ENCODE measurements at regions not wholly inside any gene's neighbourhood (a gene's known extent, or its start where the extent isn't known, plus 50 kb on each side); places are given as distances from the start of the nearest gene placed in this dataset.

- H3K9ac ChIP-seq (ENCODE audit: low read length): no peak overlapping the region
- no peaks in the 10 kb centered on the region for H3K9me3 ChIP-seq (ENCODE audit: low read length)
- no peaks in the 10 kb centered on the region for H3F3A ChIP-seq (ENCODE audit: insufficient read depth, low read length, poor library complexity, severe bottlenecking)
- TF ChIP-seq EP300 (conservative IDR thresholded peaks at IDR 0.05; ENCODE audit: poor library complexity, severe bottlenecking) (no peak), EZH2 (IDR thresholded peaks at IDR 0.05; ENCODE audit: borderline replicate concordance, insufficient read depth, low read length, poor library complexity, severe bottlenecking) (no peak), POLR2AphosphoS5 (IDR thresholded peaks at IDR 0.05) (no peak), TAF1 (IDR thresholded peaks at IDR 0.05; ENCODE audit: low read depth) (no peak)
- H4K20me1 ChIP-seq (ENCODE audit: insufficient read depth): no peaks in the 10 kb centered on the region
- no peak overlapping the region for H3K4me2 ChIP-seq (ENCODE audit: low read length)
- H3K36me3 ChIP-seq (ENCODE audit: insufficient read depth, low read length): no peaks in the 10 kb centered on the region
- H3K27ac ChIP-seq (ENCODE audit: low read length): no peak overlapping the region
- no peaks in the 10 kb centered on the region for H3K79me2 ChIP-seq (replicated peaks; ENCODE audit: insufficient read depth, low read length)
- no peak overlapping the region for H2AFZ ChIP-seq (ENCODE audit: low read depth, low read length)
- H3K4me3 ChIP-seq (ENCODE audit: low read length): no peak overlapping the region
- H3K9me2 ChIP-seq (ENCODE audit: insufficient read depth, low read length): no peaks in the 10 kb centered on the region
- no peaks in the 10 kb centered on the region for H3K27me3 ChIP-seq (ENCODE audit: insufficient read depth, low read depth, low read length)
Measured at GRCh38 chr3:147675761-147676160, 266.6 kb downstream of the ZIC1 start.

- no peaks in the 10 kb centered on the region for H3F3A ChIP-seq (ENCODE audit: insufficient read depth, low read length, poor library complexity, severe bottlenecking)
- H2AFZ ChIP-seq (ENCODE audit: low read depth, low read length): no peak overlapping the region
- peak; percentile 52 for TF ChIP-seq POLR2AphosphoS5 (IDR thresholded peaks at IDR 0.05)
- peak; percentile 48 for TF ChIP-seq EP300 (conservative IDR thresholded peaks at IDR 0.05; ENCODE audit: poor library complexity, severe bottlenecking)
- TF ChIP-seq SMC3 (conservative IDR thresholded peaks at IDR 0.05; ENCODE audit: poor library complexity): no peak
Measured at GRCh38 chr3:147680837-147681483, 271.8 kb downstream of the ZIC1 start.

DNA sequence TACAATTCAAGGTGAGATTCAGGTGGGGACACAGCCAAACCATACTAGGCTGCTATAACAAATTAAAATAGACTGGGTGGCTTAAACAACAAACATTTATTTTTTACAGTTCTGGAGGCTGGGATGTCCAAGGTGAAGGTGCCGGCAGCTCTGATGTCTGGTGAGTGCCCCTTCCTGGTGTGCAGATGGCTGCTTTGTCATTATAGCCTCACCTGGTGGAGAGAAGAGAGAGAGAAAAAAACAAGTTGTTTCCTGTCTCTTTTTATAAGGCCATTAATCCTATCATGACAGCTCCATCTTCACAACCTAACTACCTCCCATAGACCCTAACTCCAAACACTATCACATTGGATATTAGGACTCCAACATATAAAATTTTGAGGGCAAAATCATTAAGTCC, 279.7 kb downstream of the ZIC1 start:
- no peaks in the 10 kb centered on the region for H3F3A ChIP-seq (ENCODE audit: insufficient read depth, low read length, poor library complexity, severe bottlenecking)
- H3K9ac ChIP-seq (ENCODE audit: low read length): no peak overlapping the region
- H3K9me3 ChIP-seq (ENCODE audit: low read length): no peaks in the 10 kb centered on the region
- no peak overlapping the region for H3K4me2 ChIP-seq (ENCODE audit: low read length)
- H3K36me3 ChIP-seq (ENCODE audit: insufficient read depth, low read length): no peaks in the 10 kb centered on the region
- no peaks in the 10 kb centered on the region for H4K20me1 ChIP-seq (ENCODE audit: insufficient read depth)
- no peak overlapping the region for H2AFZ ChIP-seq (ENCODE audit: low read depth, low read length)
- no peaks in the 10 kb centered on the region for H3K9me2 ChIP-seq (ENCODE audit: insufficient read depth, low read length)
- no peak for TF ChIP-seq EZH2 (IDR thresholded peaks at IDR 0.05; ENCODE audit: borderline replicate concordance, insufficient read depth, low read length, poor library complexity, severe bottlenecking)
- no peaks in the 10 kb centered on the region for H3K27me3 ChIP-seq (ENCODE audit: insufficient read depth, low read depth, low read length)
- H3K79me2 ChIP-seq (replicated peaks; ENCODE audit: insufficient read depth, low read length): no peaks in the 10 kb centered on the region
- H3K27ac ChIP-seq (ENCODE audit: low read length): no peak overlapping the region
- no peak overlapping the region for H3K4me3 ChIP-seq (ENCODE audit: low read length)

More at GRCh38 chr3:147680837-147681483, 271.8 kb downstream of the ZIC1 start:
- peak overlapping the region; percentile 32 for H3K9ac ChIP-seq (ENCODE audit: low read length)
- H3K9me2 ChIP-seq (ENCODE audit: insufficient read depth, low read length): no peaks in the 10 kb centered on the region
- H3K27ac ChIP-seq (ENCODE audit: low read length): no peak overlapping the region
- H3K4me2 ChIP-seq (ENCODE audit: low read length): no peak overlapping the region
- H3K79me2 ChIP-seq (replicated peaks; ENCODE audit: insufficient read depth, low read length): no peaks in the 10 kb centered on the region
- H4K20me1 ChIP-seq (ENCODE audit: insufficient read depth): no peaks in the 10 kb centered on the region
- peak overlapping the region; percentile 15 for H3K4me3 ChIP-seq (ENCODE audit: low read length)
- H3K27me3 ChIP-seq (ENCODE audit: insufficient read depth, low read depth, low read length): no peaks in the 10 kb centered on the region
- no peaks in the 10 kb centered on the region for H3K36me3 ChIP-seq (ENCODE audit: insufficient read depth, low read length)
- no peaks in the 10 kb centered on the region for H3K9me3 ChIP-seq (ENCODE audit: low read length)

GRCh38 chr3:147699175-147699838, 290.1 kb downstream of the ZIC1 start:
- Histone ChIP-seq H3K9me3 (ENCODE audit: low read length) (no peaks in the 10 kb centered on the region), H4K20me1 (ENCODE audit: insufficient read depth) (no peaks in the 10 kb centered on the region), H3F3A (ENCODE audit: insufficient read depth, low read length, poor library complexity, severe bottlenecking) (no peaks in the 10 kb centered on the region), H3K27me3 (ENCODE audit: insufficient read depth, low read depth, low read length) (no peaks in the 10 kb centered on the region), H3K4me3 (ENCODE audit: low read length) (no peak overlapping the region), H3K36me3 (ENCODE audit: insufficient read depth, low read length) (no peaks in the 10 kb centered on the region), H3K9ac (ENCODE audit: low read length) (no peak overlapping the region), H3K9me2 (ENCODE audit: insufficient read depth, low read length) (no peaks in the 10 kb centered on the region), H2AFZ (ENCODE audit: low read depth, low read length) (no peak overlapping the region), H3K79me2 (replicated peaks; ENCODE audit: insufficient read depth, low read length) (no peaks in the 10 kb centered on the region), H3K27ac (ENCODE audit: low read length) (no peak overlapping the region), H3K4me2 (ENCODE audit: low read length) (no peak overlapping the region)
- peak; percentile 19 for TF ChIP-seq EP300 (conservative IDR thresholded peaks at IDR 0.05; ENCODE audit: poor library complexity, severe bottlenecking)
- TF ChIP-seq, protein P1, sequence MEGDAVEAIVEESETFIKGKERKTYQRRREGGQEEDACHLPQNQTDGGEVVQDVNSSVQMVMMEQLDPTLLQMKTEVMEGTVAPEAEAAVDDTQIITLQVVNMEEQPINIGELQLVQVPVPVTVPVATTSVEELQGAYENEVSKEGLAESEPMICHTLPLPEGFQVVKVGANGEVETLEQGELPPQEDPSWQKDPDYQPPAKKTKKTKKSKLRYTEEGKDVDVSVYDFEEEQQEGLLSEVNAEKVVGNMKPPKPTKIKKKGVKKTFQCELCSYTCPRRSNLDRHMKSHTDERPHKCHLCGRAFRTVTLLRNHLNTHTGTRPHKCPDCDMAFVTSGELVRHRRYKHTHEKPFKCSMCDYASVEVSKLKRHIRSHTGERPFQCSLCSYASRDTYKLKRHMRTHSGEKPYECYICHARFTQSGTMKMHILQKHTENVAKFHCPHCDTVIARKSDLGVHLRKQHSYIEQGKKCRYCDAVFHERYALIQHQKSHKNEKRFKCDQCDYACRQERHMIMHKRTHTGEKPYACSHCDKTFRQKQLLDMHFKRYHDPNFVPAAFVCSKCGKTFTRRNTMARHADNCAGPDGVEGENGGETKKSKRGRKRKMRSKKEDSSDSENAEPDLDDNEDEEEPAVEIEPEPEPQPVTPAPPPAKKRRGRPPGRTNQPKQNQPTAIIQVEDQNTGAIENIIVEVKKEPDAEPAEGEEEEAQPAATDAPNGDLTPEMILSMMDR (IDR thresholded peaks at IDR 0.05; ENCODE audit: poor library complexity, severe bottlenecking): no peak
